ENCODE measurements at regions not wholly inside any gene's neighbourhood (a gene's known extent, or its start where the extent isn't known, plus 50 kb on each side); places are given as distances from the start of the nearest gene placed in this dataset.
"Not testable (repeated sequence)": the region's sequence is repeated elsewhere in the genome, so short reads cannot be mapped to it uniquely, and the experiment has no call there.

GRCh38 chr3:164080208-164080607, 998.1 kb downstream of the SI start:
- H3K36me3 ChIP-seq (ENCODE audit: insufficient read depth, low read depth, low read length): no peaks in the 10 kb centered on the region
- no peak overlapping the region for H3K27ac ChIP-seq (ENCODE audit: low read length)
- H3K4me1 ChIP-seq (ENCODE audit: insufficient read depth, low read length): no peaks in the 10 kb centered on the region
- no peaks in the 10 kb centered on the region for H3K27me3 ChIP-seq (ENCODE audit: insufficient read depth, low read length)
- peaks cover 4% of the 10 kb centered on the region; the same call in 1 of the 2 replicates for H3K9me3 ChIP-seq (ENCODE audit: insufficient read depth, low read depth, low read length)
- H3K4me3 ChIP-seq (ENCODE audit: low read length): no peak overlapping the region
- H3K9ac ChIP-seq (ENCODE audit: low read depth, low read length): no peak overlapping the region

DNA sequence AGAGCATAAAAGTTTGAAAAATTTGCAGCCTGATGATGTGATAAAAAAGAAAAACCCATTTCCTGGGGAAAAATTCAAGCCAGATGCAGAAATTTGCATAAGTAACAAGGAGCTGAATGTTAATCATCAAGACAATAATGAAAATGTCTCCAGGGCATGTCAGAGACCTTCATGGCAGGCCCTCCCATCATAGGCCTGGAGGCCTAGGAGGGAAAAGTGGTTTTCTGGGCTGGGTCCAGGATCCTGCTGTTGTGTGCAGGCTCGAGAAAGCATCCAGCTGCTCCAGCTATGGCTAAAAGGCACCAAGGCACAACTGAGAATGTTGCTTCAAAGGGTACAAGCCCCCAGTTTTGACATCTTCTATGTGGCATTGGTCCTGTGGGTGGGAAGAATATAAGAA, 1014.0 kb downstream of the SI start:
- Histone ChIP-seq H3K36me3 (ENCODE audit: insufficient read depth, low read depth, low read length) (no peaks in the 10 kb centered on the region), H3K4me3 (ENCODE audit: low read length) (no peak overlapping the region), H3K9me3 (ENCODE audit: insufficient read depth, low read depth, low read length) (no peaks in the 10 kb centered on the region), H3K9ac (ENCODE audit: low read depth, low read length) (no peak overlapping the region), H3K27ac (ENCODE audit: low read length) (no peak overlapping the region), H3K4me1 (ENCODE audit: insufficient read depth, low read length) (no peaks in the 10 kb centered on the region), H3K27me3 (ENCODE audit: insufficient read depth, low read length) (no peaks in the 10 kb centered on the region)

DNA sequence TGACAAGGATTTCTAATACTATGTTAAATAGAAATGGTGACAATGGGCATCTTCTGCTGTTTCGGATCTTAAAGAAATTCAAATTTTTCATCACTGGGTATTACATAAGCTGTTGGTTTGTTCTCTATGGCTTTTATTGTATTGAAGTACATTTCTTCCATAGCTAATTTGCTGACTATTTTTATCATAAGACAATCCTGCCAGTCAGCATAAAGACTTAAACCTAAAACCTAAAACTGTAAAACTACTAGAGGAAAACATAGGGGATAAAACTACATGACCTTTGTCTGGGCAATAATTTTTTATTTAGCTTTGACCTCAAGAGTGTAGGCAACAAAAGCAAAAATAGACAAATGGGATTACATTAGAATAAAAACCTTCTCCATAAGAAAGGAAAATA, 1017.4 kb downstream of the SI start:
- H3K27ac ChIP-seq (ENCODE audit: low read length): no peak overlapping the region
- no peaks in the 10 kb centered on the region for H3K36me3 ChIP-seq (ENCODE audit: insufficient read depth, low read depth, low read length)
- no peak overlapping the region for H3K4me3 ChIP-seq (ENCODE audit: low read length)
- H3K4me1 ChIP-seq (ENCODE audit: insufficient read depth, low read length): no peaks in the 10 kb centered on the region
- no peaks in the 10 kb centered on the region for H3K9me3 ChIP-seq (ENCODE audit: insufficient read depth, low read depth, low read length)
- H3K9ac ChIP-seq (ENCODE audit: low read depth, low read length): no peak overlapping the region
- no peaks in the 10 kb centered on the region for H3K27me3 ChIP-seq (ENCODE audit: insufficient read depth, low read length)

DNA sequence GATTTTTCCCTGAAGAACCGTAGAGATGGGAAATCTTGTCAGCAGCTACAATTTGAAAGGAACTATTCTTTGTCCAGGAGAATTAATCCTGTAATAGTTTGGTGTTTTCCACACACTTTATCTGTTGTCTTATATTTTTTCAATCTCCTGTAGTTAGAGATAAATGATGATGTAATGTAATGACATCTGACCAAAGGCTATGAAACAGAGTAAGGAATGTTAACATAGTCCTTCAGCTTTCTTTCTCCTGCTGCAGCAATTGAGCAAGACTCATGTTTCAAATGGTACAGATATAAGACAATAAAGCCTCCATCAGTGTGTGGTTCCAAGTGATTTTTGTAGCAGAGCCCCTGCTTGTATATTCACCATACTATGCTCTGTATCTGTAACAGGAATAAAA, 1028.4 kb downstream of the SI start:
- Histone ChIP-seq H3K27me3 (ENCODE audit: insufficient read depth, low read length) (no peaks in the 10 kb centered on the region), H3K9me3 (ENCODE audit: insufficient read depth, low read depth, low read length) (no peaks in the 10 kb centered on the region), H3K4me3 (ENCODE audit: low read length) (no peak overlapping the region), H3K36me3 (ENCODE audit: insufficient read depth, low read depth, low read length) (no peaks in the 10 kb centered on the region), H3K9ac (ENCODE audit: low read depth, low read length) (no peak overlapping the region), H3K4me1 (ENCODE audit: insufficient read depth, low read length) (no peaks in the 10 kb centered on the region), H3K27ac (ENCODE audit: low read length) (no peak overlapping the region)

DNA sequence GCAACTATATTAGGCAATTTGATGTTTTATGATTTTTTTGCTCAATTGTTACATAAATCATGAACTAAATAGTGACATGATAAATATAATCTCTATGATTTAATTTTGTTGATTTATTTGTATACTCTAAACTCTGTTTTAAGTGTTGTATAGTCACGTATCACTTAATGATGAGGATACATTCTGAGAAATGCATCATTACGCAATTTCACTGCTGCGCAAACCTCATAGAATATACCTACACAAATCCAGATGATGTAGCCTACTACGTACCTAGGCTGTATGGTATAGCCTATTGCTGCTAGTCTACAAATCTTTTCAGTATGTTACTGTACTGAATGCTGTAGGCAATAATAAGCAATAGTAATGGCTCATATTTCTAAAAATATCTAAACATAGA, 1029.8 kb downstream of the SI start:
- H3K36me3 ChIP-seq (ENCODE audit: insufficient read depth, low read depth, low read length): no peaks in the 10 kb centered on the region

DNA sequence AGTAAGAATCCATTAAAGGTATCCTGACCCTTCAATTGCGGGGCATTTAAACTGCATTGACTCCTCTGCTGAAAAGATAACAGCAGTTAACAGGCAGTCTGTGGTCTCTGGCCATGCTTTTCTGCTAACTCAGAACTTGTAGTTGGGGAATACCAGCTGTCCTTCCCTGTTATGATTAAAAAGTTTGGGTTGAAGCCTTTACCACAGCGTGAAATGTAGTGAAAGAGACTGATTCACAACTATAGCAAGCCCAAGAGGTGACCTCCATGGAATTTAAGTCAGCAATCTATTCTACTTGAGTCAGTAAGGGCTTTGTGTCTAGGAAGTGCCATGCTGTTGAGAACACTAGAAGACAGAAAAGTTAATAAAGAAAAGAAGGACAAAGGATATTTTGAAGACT, 1037.3 kb downstream of the SI start:
- H3K36me3 ChIP-seq (ENCODE audit: insufficient read depth, low read depth, low read length): no peaks in the 10 kb centered on the region
- H3K9ac ChIP-seq (ENCODE audit: low read depth, low read length): no peak overlapping the region
- H3K27me3 ChIP-seq (ENCODE audit: insufficient read depth, low read length): no peaks in the 10 kb centered on the region
- no peak overlapping the region for H3K4me3 ChIP-seq (ENCODE audit: low read length)
- H3K4me1 ChIP-seq (ENCODE audit: insufficient read depth, low read length): no peaks in the 10 kb centered on the region
- no peak overlapping the region for H3K27ac ChIP-seq (ENCODE audit: low read length)
- H3K9me3 ChIP-seq (ENCODE audit: insufficient read depth, low read depth, low read length): no peaks in the 10 kb centered on the region

More for the DNA sequence above, 1029.8 kb downstream of the SI start:
- Histone ChIP-seq H3K4me3 (ENCODE audit: low read length) (no peak overlapping the region), H3K27ac (ENCODE audit: low read length) (no peak overlapping the region), H3K9ac (ENCODE audit: low read depth, low read length) (no peak overlapping the region), H3K4me1 (ENCODE audit: insufficient read depth, low read length) (no peaks in the 10 kb centered on the region), H3K9me3 (ENCODE audit: insufficient read depth, low read depth, low read length) (no peaks in the 10 kb centered on the region), H3K27me3 (ENCODE audit: insufficient read depth, low read length) (no peaks in the 10 kb centered on the region)

- no peak overlapping the region for H3K27ac ChIP-seq (ENCODE audit: low read length)
- H3K4me1 ChIP-seq (ENCODE audit: insufficient read depth, low read length): no peaks in the 10 kb centered on the region
- no peaks in the 10 kb centered on the region for H3K27me3 ChIP-seq (ENCODE audit: insufficient read depth, low read length)
- H3K4me3 ChIP-seq (ENCODE audit: low read length): no peak overlapping the region
- no peak overlapping the region for H3K9ac ChIP-seq (ENCODE audit: low read depth, low read length)
- H3K9me3 ChIP-seq (ENCODE audit: insufficient read depth, low read depth, low read length): no peaks in the 10 kb centered on the region
- H3K36me3 ChIP-seq (ENCODE audit: insufficient read depth, low read depth, low read length): no peaks in the 10 kb centered on the region
These were observed 1048.1 kb downstream of the SI start for GRCh38 chr3:164030194-164030593.

DNA sequence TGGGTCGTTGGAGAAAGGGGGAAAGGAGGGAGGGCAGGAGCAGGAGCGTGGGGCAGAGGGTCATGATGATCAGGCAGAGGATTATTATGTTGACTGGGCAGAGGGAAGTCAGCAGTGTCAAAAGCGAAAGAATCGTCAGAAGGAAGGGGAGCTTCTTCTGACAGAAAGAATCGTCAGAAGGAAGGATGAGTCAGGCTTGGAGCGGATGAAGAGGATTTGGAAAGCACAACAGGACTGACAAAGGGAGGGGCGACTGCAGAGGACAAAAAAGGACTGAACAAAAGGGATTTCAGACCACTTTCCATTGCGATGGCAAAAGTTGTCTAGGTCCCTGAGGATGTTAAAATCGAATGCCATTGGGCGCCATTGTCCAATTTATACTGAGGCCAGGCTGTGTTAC, 1053.5 kb downstream of the SI start:
- Histone ChIP-seq H3K4me1 (ENCODE audit: insufficient read depth, low read length) (no peaks in the 10 kb centered on the region), H3K9ac (ENCODE audit: low read depth, low read length) (no peak overlapping the region), H3K27me3 (ENCODE audit: insufficient read depth, low read length) (no peaks in the 10 kb centered on the region), H3K36me3 (ENCODE audit: insufficient read depth, low read depth, low read length) (no peaks in the 10 kb centered on the region), H3K27ac (ENCODE audit: low read length) (no peak overlapping the region), H3K4me3 (ENCODE audit: low read length) (no peak overlapping the region), H3K9me3 (ENCODE audit: insufficient read depth, low read depth, low read length) (no peaks in the 10 kb centered on the region)

DNA sequence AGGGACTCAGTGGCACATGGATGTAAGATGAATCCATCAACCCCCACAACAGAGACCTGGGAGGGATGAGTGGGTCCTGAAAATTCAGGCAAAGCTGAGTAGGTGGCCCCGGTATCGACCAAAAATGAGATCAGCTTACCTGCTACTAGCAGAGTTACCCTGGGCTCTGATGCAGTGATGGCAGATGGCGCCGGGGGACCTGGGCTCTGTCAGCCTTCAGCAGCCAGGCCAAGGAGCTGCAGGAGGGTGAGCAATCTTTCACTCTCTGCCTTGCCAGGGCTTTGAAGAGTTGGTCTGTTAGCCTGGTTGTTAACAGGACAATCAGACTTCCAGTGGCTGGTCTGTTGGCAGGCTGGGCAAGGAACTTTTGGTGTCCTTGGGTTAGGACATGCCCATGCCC, 1054.8 kb downstream of the SI start:
- Histone ChIP-seq H3K27me3 (ENCODE audit: insufficient read depth, low read length) (no peaks in the 10 kb centered on the region), H3K36me3 (ENCODE audit: insufficient read depth, low read depth, low read length) (no peaks in the 10 kb centered on the region), H3K9ac (ENCODE audit: low read depth, low read length) (no peak overlapping the region), H3K4me1 (ENCODE audit: insufficient read depth, low read length) (no peaks in the 10 kb centered on the region), H3K4me3 (ENCODE audit: low read length) (no peak overlapping the region), H3K27ac (ENCODE audit: low read length) (no peak overlapping the region), H3K9me3 (ENCODE audit: insufficient read depth, low read depth, low read length) (no peaks in the 10 kb centered on the region)

DNA sequence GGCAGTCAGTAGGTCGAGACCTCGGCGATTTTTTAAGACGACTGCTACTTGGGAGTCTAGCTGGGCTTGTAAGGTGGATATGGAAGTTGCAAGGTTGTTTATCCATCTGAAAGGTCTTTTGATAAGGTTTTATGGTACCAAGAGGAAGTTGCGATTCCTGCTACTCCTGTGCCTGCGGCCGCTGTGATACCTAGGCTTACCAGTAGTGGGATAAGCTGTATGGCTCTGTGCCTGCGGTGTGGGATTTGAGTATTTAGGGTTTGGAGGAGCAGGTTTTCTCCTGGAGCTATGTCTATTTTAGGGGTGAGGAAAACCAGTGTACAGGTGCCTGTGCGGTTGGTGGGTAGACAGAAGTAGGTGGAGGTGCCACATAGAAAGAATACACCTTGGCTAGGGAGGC, 1059.8 kb downstream of the SI start:
- H3K9ac ChIP-seq (ENCODE audit: low read depth, low read length): no peak overlapping the region

DNA sequence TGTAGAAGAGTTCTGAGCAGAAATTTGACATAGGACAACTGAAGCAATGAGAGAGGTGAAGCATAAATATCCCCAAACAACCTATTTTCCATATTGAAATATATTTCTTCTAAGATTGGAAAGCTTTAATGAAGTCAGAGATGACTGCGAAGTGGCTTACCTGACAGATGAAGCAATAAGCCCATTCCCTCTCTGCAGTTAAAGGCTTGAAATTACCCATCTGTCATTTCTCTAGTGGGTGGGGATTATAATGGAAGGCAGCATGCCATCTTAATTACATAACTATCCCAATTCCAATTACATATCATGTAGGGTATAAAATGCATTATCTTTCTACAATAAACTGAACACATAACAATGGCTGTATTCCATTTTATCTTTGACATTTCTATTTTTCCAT, 1070.5 kb downstream of the SI start:
- Histone ChIP-seq H3K36me3 (ENCODE audit: insufficient read depth, low read depth, low read length) (no peaks in the 10 kb centered on the region), H3K27ac (ENCODE audit: low read length) (no peak overlapping the region), H3K4me3 (ENCODE audit: low read length) (no peak overlapping the region), H3K9ac (ENCODE audit: low read depth, low read length) (no peak overlapping the region), H3K9me3 (ENCODE audit: insufficient read depth, low read depth, low read length) (no peaks in the 10 kb centered on the region), H3K4me1 (ENCODE audit: insufficient read depth, low read length) (no peaks in the 10 kb centered on the region), H3K27me3 (ENCODE audit: insufficient read depth, low read length) (no peaks in the 10 kb centered on the region)

More for the DNA sequence above, 1059.8 kb downstream of the SI start:
- Histone ChIP-seq H3K27ac (ENCODE audit: low read length) (no peak overlapping the region), H3K4me3 (ENCODE audit: low read length) (no peak overlapping the region), H3K9me3 (ENCODE audit: insufficient read depth, low read depth, low read length) (no peaks in the 10 kb centered on the region), H3K36me3 (ENCODE audit: insufficient read depth, low read depth, low read length) (no peaks in the 10 kb centered on the region), H3K27me3 (ENCODE audit: insufficient read depth, low read length) (no peaks in the 10 kb centered on the region), H3K4me1 (ENCODE audit: insufficient read depth, low read length) (no peaks in the 10 kb centered on the region)

- no peak overlapping the region for H3K9ac ChIP-seq (ENCODE audit: low read depth, low read length)
- H3K9me3 ChIP-seq (ENCODE audit: insufficient read depth, low read depth, low read length): no peaks in the 10 kb centered on the region
- no peaks in the 10 kb centered on the region for H3K36me3 ChIP-seq (ENCODE audit: insufficient read depth, low read depth, low read length)
- H3K27me3 ChIP-seq (ENCODE audit: insufficient read depth, low read length): no peaks in the 10 kb centered on the region
- H3K4me1 ChIP-seq (ENCODE audit: insufficient read depth, low read length): no peaks in the 10 kb centered on the region
- H3K27ac ChIP-seq (ENCODE audit: low read length): no peak overlapping the region
- H3K4me3 ChIP-seq (ENCODE audit: low read length): no peak overlapping the region
These were observed 1074.1 kb downstream of the SI start for GRCh38 chr3:164004205-164004604.

- not testable (repeated sequence) for H3K36me3 ChIP-seq (ENCODE audit: insufficient read depth, low read depth, low read length); H3K27me3 ChIP-seq (ENCODE audit: insufficient read depth, low read length); H3K9ac ChIP-seq (ENCODE audit: low read depth, low read length); H3K4me3 ChIP-seq (ENCODE audit: low read length); H3K4me1 ChIP-seq (ENCODE audit: insufficient read depth, low read length); H3K9me3 ChIP-seq (ENCODE audit: insufficient read depth, low read depth, low read length); H3K27ac ChIP-seq (ENCODE audit: low read length)
These were observed 1075.3 kb downstream of the SI start for GRCh38 chr3:164003016-164003415.

Measured in iPS-20b (cell line).